Activated T-cell treated with anti-CD3 and anti-CD28 coated beads, Interleukin-2, amount 50 U/mL, for 48 hours (primary cell): ENCODE measurements at regions not wholly inside any gene's neighbourhood (a gene's known extent, or its start where the extent isn't known, plus 50 kb on each side); places are given as distances from the start of the nearest gene placed in this dataset.
"Not testable (repeated sequence)": the region's sequence is repeated elsewhere in the genome, so short reads cannot be mapped to it uniquely, and the experiment has no call there.

Experiments used
- DNase-seq, 2 experiments: peaks; one replicate each; pipeline ENCODE4 v3.0.0-alpha.2; 2020

DNA sequence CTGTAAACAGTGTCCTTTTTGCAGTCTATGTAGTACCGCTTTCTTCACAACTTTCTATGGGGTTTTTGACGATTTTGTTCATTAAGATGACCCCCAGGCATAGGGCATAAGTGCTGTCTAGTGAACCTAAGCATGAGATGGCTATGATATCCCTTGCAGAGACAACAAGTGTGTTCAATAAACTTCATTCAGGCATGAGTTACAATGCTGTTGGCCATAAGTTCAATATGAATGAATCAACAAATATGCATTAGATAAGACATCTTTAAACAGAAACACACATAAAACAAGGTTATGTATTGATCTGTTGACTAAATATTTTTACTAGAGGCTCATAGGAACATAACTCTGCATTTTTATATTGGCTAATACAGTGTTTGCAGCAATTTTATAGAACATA, 1322.0 kb downstream of the ARAP2 start:
- DNase-seq, result no peak

DNA sequence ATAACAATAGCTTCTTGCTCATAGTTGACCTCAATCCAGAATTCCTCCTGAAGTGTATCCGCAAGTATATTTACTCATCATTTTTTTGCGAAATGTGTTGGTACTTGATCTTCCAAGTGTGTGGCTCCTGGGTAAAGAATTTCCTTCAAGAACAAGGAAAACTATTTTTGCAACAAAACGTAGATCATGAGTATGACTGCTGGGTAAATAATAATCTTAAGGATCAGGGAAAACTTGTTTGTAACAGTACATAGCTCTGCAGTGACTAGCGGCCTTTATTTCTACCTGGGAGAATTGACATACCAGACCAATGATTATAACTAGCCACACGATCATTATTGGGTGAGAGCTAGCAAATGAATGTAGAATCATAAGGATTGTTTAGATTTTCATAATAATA, 1311.7 kb downstream of the ARAP2 start:
- DNase-seq, result no peak

DNA sequence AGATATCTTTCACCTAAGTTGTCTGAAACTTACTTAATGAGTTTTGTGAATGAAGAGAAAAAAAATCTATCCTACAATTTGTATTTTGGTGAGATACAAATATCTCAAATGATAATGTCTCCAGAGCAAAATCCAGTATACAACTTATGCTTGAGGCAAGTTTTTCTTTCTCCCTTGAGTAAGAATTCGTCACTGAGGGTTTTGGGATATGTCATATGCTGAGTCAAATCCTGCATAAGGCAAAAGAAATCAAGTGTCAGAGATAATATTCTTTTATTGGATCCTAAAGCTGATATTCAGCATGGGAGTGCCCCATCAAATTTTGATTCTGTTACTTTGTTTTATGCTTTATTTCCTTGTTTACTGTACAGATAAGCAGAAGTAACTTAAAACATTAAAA, 1308.6 kb downstream of the ARAP2 start:
- no peak for DNase-seq

DNA sequence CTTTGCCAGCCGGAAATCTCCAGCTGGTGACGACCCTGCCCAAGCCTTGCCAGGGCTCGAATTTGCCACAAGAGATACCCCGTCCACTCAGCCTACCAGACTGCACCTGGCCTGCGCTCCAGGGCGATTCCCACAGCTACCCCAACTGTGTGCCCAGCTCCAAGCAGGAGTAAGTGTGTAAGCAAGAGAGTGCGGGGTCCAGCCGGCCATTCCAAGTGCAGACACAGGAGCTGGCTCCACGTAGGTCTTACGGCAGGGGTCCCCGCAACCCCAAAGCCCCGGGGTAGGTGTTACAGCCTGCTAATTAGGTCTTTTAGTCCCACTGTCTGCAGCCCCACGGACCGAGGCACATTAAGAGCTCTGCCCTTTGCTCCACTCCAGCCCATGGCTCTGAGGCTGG, 1305.2 kb downstream of the ARAP2 start:
- no peak for DNase-seq

DNA sequence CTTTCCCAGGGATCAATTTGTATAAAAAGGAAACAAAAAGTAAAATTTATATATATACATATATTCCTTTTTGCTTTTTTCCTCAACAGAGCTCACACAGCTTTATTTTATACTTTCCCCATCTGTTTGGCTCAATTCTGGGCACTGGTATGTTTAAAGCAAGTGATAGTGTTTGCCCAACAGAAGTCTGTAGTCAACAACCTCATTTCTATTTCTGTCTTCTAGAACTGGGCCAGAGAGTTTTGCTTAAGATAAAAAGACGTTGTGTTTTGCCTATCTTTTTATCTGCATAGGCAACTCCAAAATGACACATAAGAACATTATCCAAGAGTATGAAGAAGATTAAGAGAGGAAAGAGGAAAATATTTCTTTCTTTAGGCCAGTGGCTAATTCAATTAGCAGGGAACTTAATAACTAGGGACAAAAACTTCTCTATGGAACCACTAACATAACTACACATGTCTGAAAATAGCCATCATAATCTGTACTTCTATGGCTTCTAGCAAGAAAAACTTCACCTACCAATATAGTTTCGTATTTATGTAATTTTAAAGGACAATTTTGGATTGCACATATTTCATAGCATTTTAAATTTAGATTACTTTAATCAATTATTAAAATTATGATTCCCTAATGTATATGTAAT, 1300.5 kb downstream of the ARAP2 start:
- DNase-seq, result no peak

DNA sequence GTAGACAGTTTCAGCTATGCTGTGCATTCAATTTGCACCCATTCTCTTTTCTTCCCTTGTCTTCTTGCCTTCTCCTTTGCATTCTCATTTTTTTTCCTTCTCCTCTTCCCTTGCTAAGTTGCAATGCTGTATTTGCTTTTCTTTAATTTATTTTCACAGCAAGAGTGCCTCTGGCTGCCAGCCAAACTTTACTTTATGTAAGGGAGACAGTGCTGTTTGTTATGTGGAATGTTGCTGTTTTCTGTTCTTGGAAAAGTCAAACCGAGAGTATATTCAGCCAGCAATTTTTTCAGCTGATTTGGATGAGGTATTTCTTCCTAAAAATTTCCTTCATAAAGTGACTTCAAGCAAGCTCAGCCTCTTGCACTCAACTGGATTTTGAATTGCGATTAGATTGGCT, 1293.4 kb downstream of the ARAP2 start:
- no peak for DNase-seq

DNA sequence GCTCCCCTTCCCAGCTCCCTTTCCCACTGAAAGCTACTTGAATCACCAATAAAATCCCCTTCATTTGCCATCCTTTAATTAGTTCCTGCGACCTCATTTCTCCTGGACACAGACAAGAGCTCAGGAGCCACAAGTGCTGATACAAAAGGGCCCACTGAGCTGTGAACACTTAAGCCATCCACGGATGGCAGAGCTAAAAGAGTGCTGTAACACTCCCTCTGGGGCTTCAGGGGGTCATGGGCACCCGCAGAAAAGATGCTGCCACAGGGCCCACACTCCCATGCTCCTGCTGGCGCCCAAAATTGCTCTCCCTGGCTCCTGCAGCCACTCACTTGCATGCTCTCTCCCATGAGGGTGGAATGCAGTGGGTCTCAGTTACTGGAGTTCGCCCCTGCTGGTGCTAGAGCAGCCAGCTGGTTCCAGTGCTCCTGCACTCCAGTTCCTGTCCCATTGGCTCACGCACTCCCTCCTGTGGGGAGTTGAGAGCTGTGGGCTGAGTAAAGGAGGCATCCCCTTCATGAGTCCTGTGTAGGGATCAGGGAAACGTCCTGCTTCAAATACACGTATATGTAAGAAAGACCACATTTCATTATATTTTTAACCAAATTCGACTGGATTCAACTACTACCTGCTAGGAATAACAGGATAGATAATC, 1291.0 kb downstream of the ARAP2 start:
- DNase-seq, result no peak

DNA sequence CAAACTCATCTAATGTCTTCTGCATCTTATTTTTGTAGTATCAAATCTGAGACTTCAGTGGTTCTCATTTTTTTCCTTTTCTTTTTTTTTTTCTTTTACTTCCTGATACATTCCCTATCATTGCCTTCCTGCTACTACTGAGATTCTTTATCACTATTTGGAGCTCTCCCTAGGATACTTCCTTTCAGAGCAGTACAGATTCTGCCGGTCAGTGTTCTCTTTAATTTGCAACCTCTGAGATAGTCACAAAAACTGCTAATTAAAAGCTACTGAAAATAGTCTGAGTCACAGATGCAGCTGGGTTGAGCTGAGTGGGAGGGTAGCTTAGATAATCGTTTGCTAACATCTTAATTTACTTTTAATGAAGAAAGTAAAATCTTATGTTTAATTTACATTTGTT, 1279.7 kb downstream of the ARAP2 start:
- DNase-seq, result no peak

DNA sequence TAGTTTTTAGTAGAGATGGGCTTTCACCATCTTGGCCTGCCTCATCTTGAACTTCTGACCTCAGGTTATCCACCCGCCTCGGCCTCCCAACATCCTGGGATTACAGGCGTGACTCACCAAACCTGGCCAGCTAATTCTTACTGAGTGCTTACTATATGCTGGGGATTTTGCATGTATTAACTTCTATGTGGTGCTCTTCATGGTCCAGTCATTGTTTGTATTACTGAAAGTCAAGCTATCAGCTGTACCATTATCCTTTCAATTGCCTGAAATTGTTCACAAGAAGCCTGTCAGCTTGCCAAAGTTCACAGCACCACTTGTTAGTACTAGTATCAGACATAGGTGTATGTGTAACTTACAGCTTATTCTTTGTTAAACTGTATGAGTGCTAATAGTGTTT, 1272.1 kb downstream of the ARAP2 start:
- no peak for DNase-seq

DNA sequence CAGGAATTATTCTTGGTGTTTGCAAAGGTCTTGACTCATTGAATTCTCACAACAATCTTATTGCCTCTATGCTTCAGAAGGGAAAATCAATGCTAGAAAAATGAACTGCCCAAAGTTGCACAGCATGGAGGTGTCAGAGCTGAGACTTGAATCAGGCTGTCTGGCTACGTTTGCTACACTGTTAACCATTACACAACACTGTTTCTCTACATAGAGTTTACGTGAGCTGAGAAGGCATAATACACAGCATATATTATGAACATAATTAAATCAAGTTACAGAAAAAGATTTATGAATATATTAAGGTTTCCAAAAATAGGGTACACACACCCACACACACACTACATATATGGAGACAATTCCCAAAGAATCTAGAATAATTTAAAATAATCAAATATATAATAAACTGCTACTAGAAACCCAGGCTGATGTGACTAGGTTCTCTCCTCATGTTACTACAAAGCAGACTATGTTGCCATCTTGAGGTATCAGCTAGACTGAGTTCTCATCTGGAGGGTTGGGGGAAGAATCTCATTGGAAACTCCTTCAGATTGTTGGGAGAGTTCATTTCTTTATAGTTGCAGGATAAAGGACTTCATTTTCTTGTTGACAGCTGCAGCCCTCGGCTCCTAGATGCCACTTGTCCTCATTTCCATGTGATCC, 1270.5 kb downstream of the ARAP2 start:
- no peak for DNase-seq

DNA sequence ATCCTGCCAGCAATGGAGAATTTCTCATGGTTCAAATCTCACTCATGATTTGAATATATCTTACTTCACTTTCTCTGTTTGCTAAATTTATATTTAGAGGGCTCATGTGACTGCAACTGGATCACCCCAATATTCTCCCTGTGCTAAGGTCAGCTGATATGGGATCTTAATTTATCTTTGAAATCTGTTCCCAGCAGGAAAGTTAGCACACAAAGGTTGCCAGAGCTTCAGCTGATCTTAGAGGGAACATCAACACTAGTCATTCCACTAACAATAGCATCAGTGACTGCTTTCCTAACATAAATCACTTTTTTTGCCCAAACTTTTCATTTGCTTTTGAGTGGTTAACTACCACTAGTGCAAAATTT, 1270.0 kb downstream of the ARAP2 start:
- DNase-seq, result no peak

DNA sequence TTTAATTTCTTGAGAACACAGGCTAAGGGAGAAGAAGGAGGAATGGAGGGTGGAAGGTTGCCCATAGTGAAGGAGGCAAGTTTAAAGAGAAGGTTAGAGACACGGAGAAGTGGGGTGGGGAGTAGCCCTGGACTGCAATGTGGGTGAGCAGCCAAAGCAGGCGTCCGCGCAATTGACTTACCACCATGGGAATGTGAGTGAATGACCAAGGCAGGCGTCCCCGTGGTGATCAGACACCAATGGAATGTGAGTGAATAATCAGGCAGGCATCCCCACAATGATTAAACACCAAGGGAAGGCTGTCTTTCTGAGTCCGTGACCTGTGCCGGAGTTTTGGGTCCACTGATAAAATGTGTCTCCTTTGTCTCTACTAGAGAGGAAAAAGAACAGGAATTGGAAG, 1223.1 kb downstream of the ARAP2 start:
- not testable (repeated sequence) for DNase-seq

DNA sequence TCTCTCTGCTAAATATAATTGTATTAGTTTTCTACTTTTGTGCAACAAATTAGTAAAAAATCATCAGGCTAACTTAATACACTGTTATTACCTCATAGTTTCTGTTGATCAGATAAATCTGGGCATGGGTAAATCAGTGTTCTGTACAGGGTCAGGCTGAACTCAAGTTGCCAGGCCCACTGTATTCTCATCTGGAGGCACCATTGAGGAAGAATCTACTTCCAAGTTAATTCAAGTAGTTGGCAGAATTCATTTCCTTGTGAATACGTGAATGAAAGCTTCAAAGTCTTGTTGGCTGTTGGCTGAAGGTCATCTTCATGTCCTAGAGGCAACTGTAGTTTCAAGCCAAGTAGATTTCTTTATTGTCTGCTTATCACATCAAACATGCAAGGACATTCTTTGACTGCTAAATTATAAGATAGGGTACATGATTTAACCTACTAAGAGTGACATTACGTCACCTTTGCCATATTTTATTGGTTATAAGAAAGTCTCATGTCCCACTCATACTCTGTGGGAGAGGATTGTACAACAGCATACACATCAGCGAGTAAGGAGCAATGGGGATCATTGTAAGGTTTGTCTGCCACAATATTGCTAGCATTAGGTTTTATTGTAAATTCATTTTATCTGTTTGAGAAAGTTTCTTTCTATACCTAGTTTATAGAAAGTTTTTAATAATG, 1219.0 kb downstream of the ARAP2 start:
- no peak for DNase-seq

DNA sequence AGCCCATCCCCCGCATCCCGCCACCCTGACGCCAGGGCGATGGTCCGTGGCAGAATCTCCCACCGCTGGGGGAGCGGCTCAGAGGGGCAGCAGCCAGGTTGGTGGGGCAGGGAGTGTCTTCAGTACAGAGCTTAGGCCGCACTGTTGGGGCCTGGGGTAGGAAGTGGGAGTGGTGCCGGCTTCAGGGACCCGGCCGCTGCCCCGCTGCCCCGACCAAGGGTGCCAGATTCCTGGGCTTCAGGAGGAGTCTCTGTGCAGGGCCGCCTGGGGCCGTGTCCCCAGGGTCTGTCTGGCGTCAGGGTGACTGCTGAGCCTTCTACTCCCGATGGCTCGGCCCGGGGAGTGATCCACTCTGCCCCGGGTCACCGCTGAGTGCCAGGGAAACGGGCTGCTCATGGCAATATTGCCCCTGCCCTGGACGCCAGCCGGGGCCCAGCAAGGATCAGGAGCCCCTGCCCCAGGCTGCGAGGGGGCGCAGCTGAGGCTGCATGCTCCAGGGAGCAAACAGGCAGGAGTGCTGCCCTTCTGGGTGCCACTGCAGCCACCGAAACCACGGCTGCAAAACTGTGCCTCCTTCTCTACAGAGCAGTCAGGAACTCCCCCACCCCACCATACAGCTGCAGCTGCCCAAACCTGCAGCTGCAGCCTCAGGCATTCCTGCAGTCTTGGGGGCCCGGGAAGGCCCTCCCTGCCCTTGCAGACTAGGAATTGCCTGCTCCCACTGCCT, 1206.1 kb downstream of the ARAP2 start:
- DNase-seq, result no peak

DNA sequence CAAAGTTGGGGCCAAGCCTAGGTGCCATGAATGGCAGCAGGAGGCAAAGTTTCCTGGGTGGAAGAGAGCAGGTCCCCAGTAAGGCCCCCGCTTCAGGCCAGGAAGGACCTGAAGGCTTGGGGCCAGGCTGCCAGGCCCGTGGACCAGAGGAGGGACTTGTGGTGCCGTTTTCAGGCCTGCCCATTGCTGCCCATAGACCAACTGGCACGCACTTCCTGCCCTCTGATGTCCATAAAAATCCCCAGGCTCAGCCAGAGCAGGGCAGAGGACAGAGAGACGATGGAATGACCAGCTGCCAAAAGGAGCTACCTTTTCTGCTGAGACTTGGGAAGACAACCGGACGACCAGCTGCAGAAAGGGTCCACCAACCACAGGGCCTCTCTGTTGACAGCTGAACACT, 1205.5 kb downstream of the ARAP2 start:
- no peak for DNase-seq

DNA sequence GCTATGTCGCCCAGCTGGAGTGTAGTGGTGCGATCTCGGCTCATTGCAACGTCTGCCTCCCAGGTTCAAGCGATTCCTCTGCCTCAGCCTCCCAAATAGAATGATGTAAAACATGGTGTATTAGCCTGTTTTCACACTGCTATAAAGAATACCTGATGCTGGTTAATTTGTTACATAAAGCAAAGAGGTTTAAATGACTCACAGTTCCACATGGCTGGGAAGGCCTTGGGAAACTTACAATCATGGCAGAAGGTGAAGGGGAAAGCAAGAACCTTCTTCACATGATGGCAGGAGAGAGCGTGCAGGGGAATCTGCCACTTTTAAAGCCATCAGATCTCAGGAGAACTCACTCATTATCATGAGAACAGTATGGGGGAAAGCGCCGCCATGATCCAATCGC, 1191.8 kb downstream of the ARAP2 start:
- DNase-seq, result no peak

DNA sequence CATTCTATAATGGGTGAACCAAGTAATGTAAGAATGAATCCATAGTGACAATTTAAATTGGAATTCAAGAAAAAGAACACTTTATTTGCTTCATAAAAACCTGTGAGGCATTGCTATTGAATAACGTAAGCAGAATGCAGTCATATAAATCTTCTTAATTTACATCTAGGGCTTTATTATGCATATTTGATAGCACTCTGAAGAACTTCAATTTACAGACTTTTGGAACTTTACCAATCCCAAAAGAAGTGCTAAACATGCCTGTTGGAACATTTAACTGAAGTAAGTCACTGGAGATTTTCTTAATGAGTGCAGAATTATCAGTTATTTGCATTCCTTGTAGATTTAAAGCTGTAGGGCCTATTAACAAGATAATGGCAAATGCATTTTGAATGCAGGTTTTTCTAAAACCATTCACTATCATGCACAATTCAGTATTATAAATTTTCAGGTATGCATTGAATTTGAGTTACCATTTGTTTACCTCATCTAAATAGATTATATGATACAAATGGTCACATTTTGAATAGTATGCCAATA, 1181.2 kb downstream of the ARAP2 start:
- DNase-seq, result no peak

DNA sequence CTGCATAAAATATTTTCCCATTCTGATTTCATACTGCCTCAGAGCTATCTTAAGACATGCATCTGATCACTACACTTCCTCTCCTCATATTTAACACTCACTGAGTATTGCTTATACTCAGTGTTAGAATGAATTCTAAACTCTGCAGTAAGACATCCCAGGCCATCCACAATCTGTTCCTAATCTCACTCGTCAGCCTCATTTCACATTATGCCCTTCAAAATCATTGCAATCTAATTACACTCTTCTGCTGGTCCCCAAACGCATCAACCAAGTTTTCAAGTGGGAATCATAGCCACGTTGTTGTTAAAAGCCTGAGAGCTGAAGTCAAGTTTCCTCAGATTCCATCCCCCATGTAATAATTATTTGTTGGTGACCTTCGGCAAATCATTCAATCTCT, 1177.9 kb downstream of the ARAP2 start:
- no peak for DNase-seq

DNA sequence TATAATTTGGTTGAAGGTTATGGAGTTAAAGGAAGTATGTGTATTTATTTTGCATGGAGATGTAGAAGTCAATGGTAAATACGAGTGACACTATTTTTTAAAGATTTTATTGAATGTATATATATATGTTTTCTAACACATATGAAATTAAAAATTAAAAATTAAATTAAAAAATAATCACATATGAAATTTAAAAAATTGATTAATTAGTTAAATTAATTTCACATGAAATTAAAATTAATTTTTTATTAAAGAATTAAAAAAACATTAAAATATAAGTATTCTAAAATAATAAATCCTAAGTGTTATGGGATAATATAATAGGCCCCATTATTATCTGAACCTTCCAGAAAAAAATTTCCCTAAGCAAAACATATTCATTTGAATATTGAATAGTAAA, 1163.5 kb downstream of the ARAP2 start:
- no peak for DNase-seq

DNA sequence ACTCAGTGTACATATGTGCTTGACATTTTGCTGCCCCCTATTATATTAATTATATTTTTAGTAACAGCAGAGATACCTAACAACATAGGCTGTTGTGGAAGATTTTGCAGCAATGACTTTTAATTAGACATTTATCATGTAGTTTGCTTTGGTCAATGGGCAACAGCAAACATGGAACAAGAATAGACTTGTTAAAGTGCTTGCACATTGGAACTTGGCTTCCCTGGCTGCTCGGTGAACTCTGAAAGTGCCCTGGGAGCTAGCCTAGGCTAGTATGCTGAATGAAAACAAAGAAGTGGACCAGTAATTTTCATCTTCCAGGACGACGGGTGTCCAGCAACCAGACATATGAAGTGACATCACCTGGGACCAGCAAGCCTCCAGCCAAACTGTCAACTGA, 1157.1 kb downstream of the ARAP2 start:
- no peak for DNase-seq

DNA sequence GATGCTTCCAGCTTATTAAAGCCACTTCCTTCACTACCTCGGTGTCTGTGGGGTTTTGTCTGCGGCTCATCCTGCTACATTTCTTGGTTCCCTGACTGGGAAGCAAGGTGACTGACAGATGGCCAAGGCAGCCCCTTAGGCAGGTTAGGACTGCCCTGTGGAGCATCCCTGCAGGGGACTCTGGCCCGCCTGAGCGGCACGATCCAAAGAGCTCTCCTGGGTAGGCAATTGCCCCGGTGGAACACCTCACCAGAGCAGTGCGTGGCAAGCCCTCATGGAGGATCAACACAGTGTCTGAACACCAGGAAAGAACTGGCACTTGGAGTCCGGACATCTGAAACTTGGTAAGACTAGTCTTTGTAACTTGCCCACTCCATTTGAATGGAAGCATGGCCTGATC, 1143.4 kb downstream of the ARAP2 start:
- no peak for DNase-seq

DNA sequence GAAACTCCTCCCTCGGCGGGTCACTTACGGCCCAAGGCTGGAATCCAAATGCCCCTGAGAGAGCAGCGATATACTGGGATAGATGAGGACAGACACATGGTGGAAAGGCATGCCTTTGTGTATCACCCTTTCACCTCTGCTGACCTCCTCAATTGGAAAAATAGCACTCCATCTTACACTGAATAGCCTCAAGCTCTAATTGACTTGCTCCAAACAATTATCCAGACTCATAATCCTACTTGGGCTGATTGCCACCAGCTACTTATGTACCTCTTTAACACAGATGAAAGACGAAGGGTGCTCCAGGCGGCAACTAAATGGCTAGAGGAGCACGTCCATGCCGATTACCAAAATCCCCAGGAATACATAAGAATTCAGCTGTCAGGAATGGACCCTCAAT, 1142.2 kb downstream of the ARAP2 start:
- DNase-seq, result no peak

DNA sequence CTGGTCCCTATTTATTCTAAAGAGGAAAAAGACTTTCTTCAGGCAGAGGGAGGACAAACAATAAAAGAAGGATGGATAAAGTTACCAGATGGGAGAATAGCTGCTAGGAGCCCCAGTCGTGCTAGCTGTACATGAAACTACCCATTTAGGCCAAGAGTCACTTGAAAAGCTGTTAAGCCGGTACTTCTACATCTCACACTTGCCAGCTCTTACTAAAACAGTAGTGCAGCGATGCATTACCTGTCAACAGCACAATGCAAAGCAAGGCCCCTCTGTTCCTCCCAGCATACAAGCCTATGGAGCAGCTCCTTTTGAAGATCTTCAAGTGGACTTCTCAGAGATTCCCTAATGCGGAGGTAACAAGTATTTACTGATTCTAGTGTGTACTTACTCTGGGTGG, 1138.8 kb downstream of the ARAP2 start:
- DNase-seq, result no peak
